Spleen (tissue), 7 donors: ENCODE measurements at regions not wholly inside any gene's neighbourhood (a gene's known extent, or its start where the extent isn't known, plus 50 kb on each side); places are given as distances from the start of the nearest gene placed in this dataset.

ENCODE experiments used
- POLR2A ChIP-seq, 3 donors: fragments of 450-650 bp; IDR thresholded peaks; one replicate each; pipeline ENCODE4 v1.5.1; 2017; ENCODE audit warnings: antibody characterized with exemption in 3 of 3, mild to moderate bottlenecking in 1 of 3
- POLR2AphosphoS5 ChIP-seq, 3 donors: sonication (generic); formaldehyde crosslinking; IDR thresholded peaks; one replicate each; pipeline ENCODE4 v1.5.1; 2017; ENCODE audit warnings: antibody characterized with exemption in 3 of 3
- TF ChIP-seq, protein P1 (sequence below), 11 experiments: fragments of 200-600 bp in 7 of 11; fragments of 450-650 bp in 4 of 11; sonication (generic) in 4 of 11; IDR thresholded peaks in 8 of 11; conservative IDR thresholded peaks in 3 of 11; 1 replicate in 7 of 11; 2 replicates in 4 of 11; pipeline versions ENCODE4 v1.4.0 to v1.8.0; 2016 to 2021; ENCODE audit warnings: antibody characterized with exemption in 11 of 11, inconsistent platforms in 4 of 11, mild to moderate bottlenecking in 1 of 11
- donor health status: DM: no; HTN: no; CAD: no; lungs with moderate emphysema.
- donor health status: DM: no; HTN: no; CAD: no.
- donor health status: DM: no; HTN: no; CAD: no.

DNA sequence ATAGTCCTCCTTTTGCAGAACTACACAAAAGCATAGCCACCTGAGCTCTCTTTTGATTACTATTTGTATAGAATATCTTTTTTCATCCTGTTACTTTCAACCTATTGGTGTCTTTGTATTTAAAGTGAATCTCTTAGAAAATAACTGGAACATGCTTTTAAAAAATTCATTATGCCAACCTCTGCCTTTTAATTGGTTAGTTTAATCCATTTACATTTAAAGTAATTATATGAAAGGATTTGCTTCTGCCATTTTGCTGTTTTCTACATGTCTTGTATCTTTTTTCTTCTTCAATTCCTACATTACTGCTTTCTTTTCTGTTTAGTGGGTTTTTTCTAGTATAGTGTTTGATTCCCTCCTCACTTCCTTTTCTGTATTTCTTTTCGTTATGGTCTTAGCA, 407.5 kb upstream of the ZEB2 start:
- TF ChIP-seq POLR2A (IDR thresholded peaks at IDR 0.05) (no peak), POLR2AphosphoS5 (IDR thresholded peaks at IDR 0.05) (no peak)
- TF ChIP-seq, protein P1, sequence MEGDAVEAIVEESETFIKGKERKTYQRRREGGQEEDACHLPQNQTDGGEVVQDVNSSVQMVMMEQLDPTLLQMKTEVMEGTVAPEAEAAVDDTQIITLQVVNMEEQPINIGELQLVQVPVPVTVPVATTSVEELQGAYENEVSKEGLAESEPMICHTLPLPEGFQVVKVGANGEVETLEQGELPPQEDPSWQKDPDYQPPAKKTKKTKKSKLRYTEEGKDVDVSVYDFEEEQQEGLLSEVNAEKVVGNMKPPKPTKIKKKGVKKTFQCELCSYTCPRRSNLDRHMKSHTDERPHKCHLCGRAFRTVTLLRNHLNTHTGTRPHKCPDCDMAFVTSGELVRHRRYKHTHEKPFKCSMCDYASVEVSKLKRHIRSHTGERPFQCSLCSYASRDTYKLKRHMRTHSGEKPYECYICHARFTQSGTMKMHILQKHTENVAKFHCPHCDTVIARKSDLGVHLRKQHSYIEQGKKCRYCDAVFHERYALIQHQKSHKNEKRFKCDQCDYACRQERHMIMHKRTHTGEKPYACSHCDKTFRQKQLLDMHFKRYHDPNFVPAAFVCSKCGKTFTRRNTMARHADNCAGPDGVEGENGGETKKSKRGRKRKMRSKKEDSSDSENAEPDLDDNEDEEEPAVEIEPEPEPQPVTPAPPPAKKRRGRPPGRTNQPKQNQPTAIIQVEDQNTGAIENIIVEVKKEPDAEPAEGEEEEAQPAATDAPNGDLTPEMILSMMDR (IDR thresholded peaks at IDR 0.05 in 8 of 11, conservative IDR thresholded peaks at IDR 0.05 in 3 of 11): no peak
